B cell (primary cell): ENCODE measurements at regions not wholly inside any gene's neighbourhood (a gene's known extent, or its start where the extent isn't known, plus 50 kb on each side); places are given as distances from the start of the nearest gene placed in this dataset.

Experiments used
- ATAC-seq: fragments of 200-7000 bp; cut with Tn5 transposase; one replicate; pipeline ENCODE4 v1.10.0; 2021; ENCODE audit warnings: low read depth, mild to moderate bottlenecking, moderate number of reproducible peaks, moderate library complexity
- CTCF ChIA-PET: fragments of 350-600 bp; sonication (Branson Sonifier 250); formaldehyde crosslinking; loops from one replicate; lab custom pipeline; 2021; ENCODE audit warnings: antibody characterized with exemption, inconsistent platforms; lab: Charles Lee
- POLR2A ChIA-PET: fragments of 350-600 bp; sonication (Branson Sonifier 250); formaldehyde crosslinking; loops from one replicate; lab custom pipeline; 2021; ENCODE audit warnings: antibody characterized with exemption; lab: Charles Lee
- DNase-seq: peaks from one replicate; pipeline ENCODE4 v3.0.0; 2013
- H2AFZ ChIP-seq: 2 replicates; pipeline ENCODE4 v1.6.1; 2012; ENCODE audit warnings: mild to moderate bottlenecking, low read depth, low read length; ENCODE audit not compliant: insufficient read depth, poor library complexity, severe bottlenecking
- H3K27ac ChIP-seq, 2 donors: 1 replicate in 1 of 2; 2 replicates in 1 of 2; pipeline ENCODE4 v1.5.1; 2012 to 2013; ENCODE audit warnings: low read length in 2 of 2, mild to moderate bottlenecking in 2 of 2, moderate library complexity in 1 of 2
- H3K27me3 ChIP-seq, 4 experiments: fragments of 200-600 bp in 1 of 4; sonication (generic) in 1 of 4; replicated peaks in 1 of 4; 1 replicate in 2 of 4; 2 replicates in 2 of 4; pipeline versions ENCODE4 v1.6.1 to v1.7.0; 2013 to 2016; ENCODE audit warnings: low read length in 3 of 4, mild to moderate bottlenecking in 2 of 4, mixed read lengths in 1 of 4, moderate library complexity in 1 of 4; ENCODE audit not compliant: insufficient read depth in 4 of 4, control insufficient read depth in 3 of 4; ENCODE audit errors: control extremely low read depth in 1 of 4
- H3K36me3 ChIP-seq, 2 experiments: replicated peaks in 1 of 2; 1 replicate in 1 of 2; 2 replicates in 1 of 2; pipeline versions ENCODE4 v1.6.1 to v1.7.1; 2013; ENCODE audit warnings: low read length in 1 of 2; ENCODE audit not compliant: insufficient read depth in 2 of 2, control insufficient read depth in 1 of 2; ENCODE audit errors: control extremely low read depth in 1 of 2, extremely low read depth in 1 of 2
- H3K4me1 ChIP-seq, 2 donors: fragments of 200-600 bp in 1 of 2; sonication (generic) in 1 of 2; 1 replicate in 1 of 2; 2 replicates in 1 of 2; pipeline versions ENCODE4 v1.5.1 to v1.6.1; 2013 to 2017; ENCODE audit warnings: low read length in 2 of 2; ENCODE audit not compliant: control insufficient read depth in 2 of 2, insufficient read depth in 2 of 2
- H3K4me2 ChIP-seq: replicated peaks from 2 replicates; pipeline ENCODE3; 2012; ENCODE audit warnings: mild to moderate bottlenecking, low read depth, low read length; ENCODE audit not compliant: poor library complexity, severe bottlenecking
- H3K4me3 ChIP-seq, 5 experiments: fragments of 200-600 bp in 1 of 5; sonication (generic) in 1 of 5; 1 replicate in 3 of 5; 2 replicates in 2 of 5; pipeline versions ENCODE4 v1.5.1 to v1.7.0; 2011 to 2016; ENCODE audit warnings: low read length in 4 of 5, mild to moderate bottlenecking in 4 of 5, low read depth in 2 of 5, control low read depth in 1 of 5, moderate library complexity in 1 of 5; ENCODE audit not compliant: insufficient read depth in 1 of 5; ENCODE audit errors: control extremely low read depth in 1 of 5, extremely low read depth in 1 of 5
- H3K79me2 ChIP-seq: fragments of 200-600 bp; sonication (generic); one replicate; pipeline ENCODE4 v1.6.0; 2016; ENCODE audit warnings: low read length; ENCODE audit not compliant: control insufficient read depth, insufficient read depth
- H3K9ac ChIP-seq: fragments of 200-600 bp; sonication (generic); 2 replicates; pipeline ENCODE4 v1.6.1; 2017; ENCODE audit warnings: mild to moderate bottlenecking, low read length, moderate library complexity
- H3K9me3 ChIP-seq, 3 donors: one replicate each; pipeline versions ENCODE4 v1.6.1 to v1.7.1; 2013; ENCODE audit warnings: low read length in 2 of 3; ENCODE audit not compliant: control insufficient read depth in 2 of 3, insufficient read depth in 1 of 3; ENCODE audit errors: control extremely low read depth in 1 of 3
- H4K20me1 ChIP-seq: 2 replicates; pipeline ENCODE4 v1.6.0; 2012; ENCODE audit warnings: mild to moderate bottlenecking, low read length; ENCODE audit not compliant: insufficient read depth, control insufficient read depth, poor library complexity, severe bottlenecking
- H3K27ac Mint-ChIP-seq: one replicate; pipeline ENCODE4 v1.8.0; 2021; ENCODE audit warnings: mixed read lengths
- H3K27me3 Mint-ChIP-seq: one replicate; pipeline ENCODE4 v1.8.0; 2021; ENCODE audit warnings: mixed read lengths
- H3K4me1 Mint-ChIP-seq: one replicate; pipeline ENCODE4 v1.8.0; 2021; ENCODE audit warnings: mixed read lengths
- H3K4me3 Mint-ChIP-seq: one replicate; pipeline ENCODE4 v1.8.0; 2021; ENCODE audit warnings: mixed read lengths
- H3K9me3 Mint-ChIP-seq: one replicate; pipeline ENCODE4 v1.8.0; 2022; ENCODE audit warnings: mixed read lengths; ENCODE audit not compliant: insufficient read depth
- CTCF ChIP-seq: fragments of 200-600 bp; IDR thresholded peaks from one replicate; pipeline ENCODE4 v1.8.0; 2022; ENCODE audit warnings: antibody characterized with exemption, mild to moderate bottlenecking
- EZH2 ChIP-seq: IDR thresholded peaks from 2 replicates; pipeline ENCODE4 v1.6.1; 2012; ENCODE audit warnings: borderline replicate concordance, low read depth, mild to moderate bottlenecking, moderate library complexity, low read length; ENCODE audit not compliant: insufficient read depth, poor library complexity, severe bottlenecking
- WGBS: methylation state at CpG from one replicate; pipeline ENCODE4 v1.1.5; 2013; ENCODE audit warnings: missing lambda C conversion rate; ENCODE audit not compliant: insufficient coverage; 5-methylcytosine and 5-hydroxymethylcytosine counted together
- intact Hi-C: fragments of 100-400 bp; cut with micrococcal nuclease; formaldehyde crosslinking; loops from one replicate; pipeline ENCODE4 v1.10.0; 2022

DNA sequence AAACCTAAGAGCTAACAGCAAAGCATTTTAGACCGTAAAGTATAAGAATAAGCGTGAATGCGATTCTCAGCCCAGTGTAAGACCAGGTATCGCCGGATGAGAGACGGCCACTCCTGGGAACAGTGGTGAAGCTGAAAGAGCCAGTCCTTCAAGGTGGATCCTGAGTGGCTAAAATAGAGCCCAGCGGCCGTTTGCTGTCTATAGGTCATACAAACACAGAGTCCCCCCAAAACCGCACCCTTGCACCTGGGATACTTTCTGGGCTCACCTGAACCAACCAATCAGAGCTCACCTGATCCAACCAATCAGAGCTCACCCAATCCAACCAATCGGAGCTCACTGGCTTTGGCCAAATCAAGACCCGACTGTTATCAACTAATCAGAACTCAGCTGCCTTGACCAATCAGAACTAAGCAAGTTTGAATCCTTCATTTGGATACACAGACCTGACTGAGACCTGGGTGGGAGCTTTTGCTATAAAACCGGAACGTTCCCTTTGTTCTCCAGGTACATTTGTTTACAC, 248.2 kb downstream of the DLL1 start:
- Histone ChIP-seq H3K36me3 (no peaks in the 10 kb centered on the region), H2AFZ (no peak overlapping the region), H3K79me2 (no peaks in the 10 kb centered on the region), H3K27ac (no peak overlapping the region), H3K4me2 (no peak overlapping the region), H3K4me3 (no peak overlapping the region), H3K9me3 (peaks cover 0 to 3% (median 0%) of the 10 kb centered on the region in 3 donors), H3K9ac (no peak overlapping the region), H3K4me1 (no peaks in the 10 kb centered on the region), H3K27me3 (no peaks in the 10 kb centered on the region), H4K20me1 (no peaks in the 10 kb centered on the region)
- ChIA-PET POLR2A (no interaction called here), CTCF (no interaction called here)
- H3K4me3 Mint-ChIP-seq: no peak overlapping the region
- intact Hi-C loops: no loop called here
- TF ChIP-seq CTCF: no peak
- no peak for TF ChIP-seq EZH2
- H3K27me3 Mint-ChIP-seq: peaks cover 5% of the 10 kb centered on the region
- H3K27ac Mint-ChIP-seq: no peak overlapping the region
- H3K4me1 Mint-ChIP-seq: no peaks in the 10 kb centered on the region
- no peaks in the 10 kb centered on the region for H3K9me3 Mint-ChIP-seq
- DNase-seq: no peak
- 96% methylated on average over 13 of the region's 13 CpGs for WGBS
- ATAC-seq: no peak

GRCh38 chr6:170042123-170042522, 248.8 kb downstream of the DLL1 start:
- H3K4me3 ChIP-seq: no peak overlapping the region
- ATAC-seq (no peak), DNase-seq (no peak)
- no peaks in the 10 kb centered on the region for H3K4me1 ChIP-seq
- H3K79me2 ChIP-seq: no peaks in the 10 kb centered on the region
- H2AFZ ChIP-seq: no peak overlapping the region
- H4K20me1 ChIP-seq: no peaks in the 10 kb centered on the region
- 100% methylated on average over 3 of the region's 4 CpGs for WGBS
- CTCF ChIA-PET: no interaction called here
- H3K4me2 ChIP-seq: no peak overlapping the region
- Mint-ChIP-seq H3K27ac (no peak overlapping the region), H3K4me1 (no peaks in the 10 kb centered on the region), H3K4me3 (no peak overlapping the region), H3K27me3 (peaks cover 5% of the 10 kb centered on the region), H3K9me3 (no peaks in the 10 kb centered on the region)
- peaks cover 0 to 3% (median 0%) of the 10 kb centered on the region in 3 donors for H3K9me3 ChIP-seq
- no peak overlapping the region for H3K9ac ChIP-seq
- no peaks in the 10 kb centered on the region for H3K27me3 ChIP-seq
- intact Hi-C loops: no loop called here
- POLR2A ChIA-PET: no interaction called here
- no peak for TF ChIP-seq EZH2
- no peak for TF ChIP-seq CTCF
- H3K27ac ChIP-seq: no peak overlapping the region
- H3K36me3 ChIP-seq: no peaks in the 10 kb centered on the region
